ENCODE measurements at regions not wholly inside any gene's neighbourhood (a gene's known extent, or its start where the extent isn't known, plus 50 kb on each side); places are given as distances from the start of the nearest gene placed in this dataset.

- Mint-ChIP-seq H3K4me3 (no peak overlapping the region), H3K36me3 (ENCODE audit: low read depth) (peaks cover 22% of the 10 kb centered on the region), H3K4me1 (ENCODE audit: low read depth) (no peaks in the 10 kb centered on the region), H3K27me3 (ENCODE audit: insufficient read depth) (no peaks in the 10 kb centered on the region; the same call in 1 of the 2 replicates), H3K9me3 (peaks cover 85% of the 10 kb centered on the region), H3K27ac (no peak overlapping the region)
- DNase-seq, result no peak
- TF ChIP-seq, protein P1, sequence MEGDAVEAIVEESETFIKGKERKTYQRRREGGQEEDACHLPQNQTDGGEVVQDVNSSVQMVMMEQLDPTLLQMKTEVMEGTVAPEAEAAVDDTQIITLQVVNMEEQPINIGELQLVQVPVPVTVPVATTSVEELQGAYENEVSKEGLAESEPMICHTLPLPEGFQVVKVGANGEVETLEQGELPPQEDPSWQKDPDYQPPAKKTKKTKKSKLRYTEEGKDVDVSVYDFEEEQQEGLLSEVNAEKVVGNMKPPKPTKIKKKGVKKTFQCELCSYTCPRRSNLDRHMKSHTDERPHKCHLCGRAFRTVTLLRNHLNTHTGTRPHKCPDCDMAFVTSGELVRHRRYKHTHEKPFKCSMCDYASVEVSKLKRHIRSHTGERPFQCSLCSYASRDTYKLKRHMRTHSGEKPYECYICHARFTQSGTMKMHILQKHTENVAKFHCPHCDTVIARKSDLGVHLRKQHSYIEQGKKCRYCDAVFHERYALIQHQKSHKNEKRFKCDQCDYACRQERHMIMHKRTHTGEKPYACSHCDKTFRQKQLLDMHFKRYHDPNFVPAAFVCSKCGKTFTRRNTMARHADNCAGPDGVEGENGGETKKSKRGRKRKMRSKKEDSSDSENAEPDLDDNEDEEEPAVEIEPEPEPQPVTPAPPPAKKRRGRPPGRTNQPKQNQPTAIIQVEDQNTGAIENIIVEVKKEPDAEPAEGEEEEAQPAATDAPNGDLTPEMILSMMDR (IDR thresholded peaks at IDR 0.05), result no peak
Observed at GRCh38 chr22:48181263-48181955, 1419.0 kb downstream of the TBC1D22A start.

DNA sequence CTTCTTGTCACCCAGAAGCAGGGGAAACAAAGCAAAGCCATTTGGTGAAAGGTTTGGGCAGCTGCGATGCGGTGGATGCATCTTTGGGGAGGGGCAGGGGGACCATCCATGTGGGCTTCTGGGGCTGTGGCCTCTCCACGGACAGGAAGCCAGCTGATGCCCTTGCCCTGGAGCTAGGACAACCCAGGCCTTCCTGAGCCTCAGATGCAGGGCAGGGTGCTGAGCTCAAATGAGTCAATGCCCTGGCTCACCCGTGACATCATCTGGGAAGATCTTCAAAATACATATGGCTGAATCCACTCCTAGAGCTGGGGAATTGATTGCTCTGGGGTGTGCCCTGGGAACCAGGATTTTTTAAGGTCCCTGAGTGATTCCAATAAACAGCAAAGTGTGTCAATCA is 1418.2 kb downstream of the TBC1D22A start:
- H3K4me1 Mint-ChIP-seq (ENCODE audit: low read depth), result no peaks in the 10 kb centered on the region
- H3K9me3 Mint-ChIP-seq, result peaks cover 85% of the 10 kb centered on the region
- no peak overlapping the region for H3K4me3 Mint-ChIP-seq
- H3K36me3 Mint-ChIP-seq (ENCODE audit: low read depth), result peaks cover 18% of the 10 kb centered on the region
- DNase-seq, result no peak
- TF ChIP-seq, protein P1 (IDR thresholded peaks at IDR 0.05), result no peak
- H3K27me3 Mint-ChIP-seq (ENCODE audit: insufficient read depth), result no peaks in the 10 kb centered on the region; the same call in 1 of the 2 replicates
- H3K27ac Mint-ChIP-seq, result no peak overlapping the region

DNA sequence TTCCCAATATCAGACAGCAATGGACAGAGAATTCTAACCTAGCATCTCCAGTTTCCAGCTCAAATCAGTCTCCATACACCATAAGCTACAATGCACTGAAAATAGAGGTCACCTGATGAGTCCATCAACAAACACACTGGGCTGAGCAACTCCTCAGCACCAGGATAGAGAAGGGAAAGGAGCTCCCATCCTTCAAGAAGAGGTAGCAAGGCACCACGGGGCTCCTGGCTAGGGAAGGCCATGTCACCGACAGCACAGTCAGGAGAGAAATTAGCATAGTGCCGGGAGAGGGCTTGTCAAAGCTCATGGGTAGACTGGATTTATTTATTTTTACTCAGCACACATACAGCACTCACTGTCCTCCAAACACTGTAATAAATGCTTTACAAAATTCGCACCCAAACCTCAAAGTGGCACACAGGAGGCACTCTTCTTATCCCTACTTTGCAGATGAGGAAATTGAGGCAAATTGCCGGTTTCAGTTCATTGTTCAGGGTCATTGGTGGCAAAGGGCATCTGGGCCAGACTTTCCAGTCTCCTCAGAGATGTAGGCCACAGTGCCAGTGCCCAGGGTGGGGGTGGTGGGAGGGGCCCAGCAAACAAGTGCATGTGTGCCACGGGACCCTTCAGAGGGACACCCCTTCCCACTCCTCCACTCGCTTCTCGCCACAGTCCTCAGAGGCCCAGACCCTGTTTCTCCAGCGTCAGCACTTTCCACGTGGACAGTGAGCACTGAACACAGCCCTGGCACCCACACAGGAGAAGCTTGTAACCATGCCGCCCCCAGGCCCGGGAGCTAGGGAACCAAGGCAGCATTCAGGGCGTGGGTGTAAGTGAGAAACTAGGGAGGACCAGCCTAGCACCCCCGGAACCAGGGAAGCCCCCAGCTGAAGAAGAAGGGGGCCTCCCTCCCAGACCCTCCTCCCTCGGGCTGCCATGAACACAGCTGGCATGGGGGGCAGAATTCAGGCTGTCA is 1417.4 kb downstream of the TBC1D22A start:
- Mint-ChIP-seq H3K27ac (no peak overlapping the region), H3K4me3 (no peak overlapping the region), H3K9me3 (peaks cover 86% of the 10 kb centered on the region), H3K4me1 (ENCODE audit: low read depth) (no peaks in the 10 kb centered on the region), H3K36me3 (ENCODE audit: low read depth) (peaks cover 14% of the 10 kb centered on the region), H3K27me3 (ENCODE audit: insufficient read depth) (peaks cover 2% of the 10 kb centered on the region)
- TF ChIP-seq, protein P1 (IDR thresholded peaks at IDR 0.05), result no peak
- no peak for DNase-seq

- TF ChIP-seq, protein P1 (IDR thresholded peaks at IDR 0.05), result no peak
- peaks cover 2% of the 10 kb centered on the region for H3K27me3 Mint-ChIP-seq (ENCODE audit: insufficient read depth)
- no peak overlapping the region for H3K4me3 Mint-ChIP-seq
- DNase-seq, result no peak
- H3K9me3 Mint-ChIP-seq, result peaks cover 83% of the 10 kb centered on the region
- H3K36me3 Mint-ChIP-seq (ENCODE audit: low read depth), result peaks cover 14% of the 10 kb centered on the region
- H3K4me1 Mint-ChIP-seq (ENCODE audit: low read depth), result no peaks in the 10 kb centered on the region
- H3K27ac Mint-ChIP-seq, result no peak overlapping the region
Observed at GRCh38 chr22:48178536-48178935, 1416.1 kb downstream of the TBC1D22A start.

- Mint-ChIP-seq H3K27ac (no peak overlapping the region), H3K4me3 (no peak overlapping the region), H3K4me1 (ENCODE audit: low read depth) (no peaks in the 10 kb centered on the region), H3K9me3 (peaks cover 82% of the 10 kb centered on the region), H3K36me3 (ENCODE audit: low read depth) (peaks cover 14% of the 10 kb centered on the region), H3K27me3 (ENCODE audit: insufficient read depth) (peaks cover 2% of the 10 kb centered on the region)
- TF ChIP-seq, protein P1 (IDR thresholded peaks at IDR 0.05), result no peak
- no peak for DNase-seq
Observed at GRCh38 chr22:48177631-48178030, 1415.2 kb downstream of the TBC1D22A start.
